ENCODE measurements at regions not wholly inside any gene's neighbourhood (a gene's known extent, or its start where the extent isn't known, plus 50 kb on each side); places are given as distances from the start of the nearest gene placed in this dataset.

GRCh38 chr7:91796122-91796521 lies 84.4 kb downstream of the MTERF1 start:
- DNase-seq (ENCODE audit: low read depth), result peak; percentile 8
- no peak overlapping the region for H3K4me3 ChIP-seq (ENCODE audit: low read depth, low read length)
- TF ChIP-seq CTCF (IDR thresholded peaks at IDR 0.05; ENCODE audit: insufficient read depth, low read depth, low read length), result no peak

GRCh38 chr7:91798425-91798824 lies 82.1 kb downstream of the MTERF1 start:
- no peak overlapping the region for H3K4me3 ChIP-seq (ENCODE audit: low read depth, low read length)
- DNase-seq (ENCODE audit: low read depth), result no peak
- TF ChIP-seq CTCF (IDR thresholded peaks at IDR 0.05; ENCODE audit: insufficient read depth, low read depth, low read length), result no peak

GRCh38 chr7:91800389-91800788 lies 80.1 kb downstream of the MTERF1 start:
- TF ChIP-seq CTCF (IDR thresholded peaks at IDR 0.05; ENCODE audit: insufficient read depth, low read depth, low read length), result no peak
- DNase-seq (ENCODE audit: low read depth), result no peak
- H3K4me3 ChIP-seq (ENCODE audit: low read depth, low read length), result no peak overlapping the region

GRCh38 chr7:91801331-91801983 lies 79.0 kb downstream of the MTERF1 start:
- TF ChIP-seq CTCF (IDR thresholded peaks at IDR 0.05; ENCODE audit: insufficient read depth, low read depth, low read length), result no peak
- H3K4me3 ChIP-seq (ENCODE audit: low read depth, low read length), result no peak overlapping the region
- DNase-seq (ENCODE audit: low read depth), result no peak

- no peak for DNase-seq (ENCODE audit: low read depth)
- no peak for TF ChIP-seq CTCF (IDR thresholded peaks at IDR 0.05; ENCODE audit: insufficient read depth, low read depth, low read length)
- H3K4me3 ChIP-seq (ENCODE audit: low read depth, low read length), result no peak overlapping the region
These were observed 69.3 kb downstream of the MTERF1 start for GRCh38 chr7:91811236-91811635.

- no peak for TF ChIP-seq CTCF (IDR thresholded peaks at IDR 0.05; ENCODE audit: insufficient read depth, low read depth, low read length)
- no peak overlapping the region for H3K4me3 ChIP-seq (ENCODE audit: low read depth, low read length)
- no peak for DNase-seq (ENCODE audit: low read depth)
These were observed 68.9 kb downstream of the MTERF1 start for GRCh38 chr7:91811641-91812040.

GRCh38 chr7:91812388-91812787 lies 68.1 kb downstream of the MTERF1 start:
- no peak for TF ChIP-seq CTCF (IDR thresholded peaks at IDR 0.05; ENCODE audit: insufficient read depth, low read depth, low read length)
- no peak for DNase-seq (ENCODE audit: low read depth)
- no peak overlapping the region for H3K4me3 ChIP-seq (ENCODE audit: low read depth, low read length)
